HG02798 (cell line): ENCODE measurements at regions not wholly inside any gene's neighbourhood (a gene's known extent, or its start where the extent isn't known, plus 50 kb on each side); places are given as distances from the start of the nearest gene placed in this dataset.

Source experiments
- ATAC-seq: cut with Tn5 transposase; IDR thresholded peaks from one replicate; pipeline ENCODE4 v1.9.1; 2021; ENCODE audit warnings: mild to moderate bottlenecking; ENCODE audit not compliant: unreplicated experiment, poor library complexity

DNA sequence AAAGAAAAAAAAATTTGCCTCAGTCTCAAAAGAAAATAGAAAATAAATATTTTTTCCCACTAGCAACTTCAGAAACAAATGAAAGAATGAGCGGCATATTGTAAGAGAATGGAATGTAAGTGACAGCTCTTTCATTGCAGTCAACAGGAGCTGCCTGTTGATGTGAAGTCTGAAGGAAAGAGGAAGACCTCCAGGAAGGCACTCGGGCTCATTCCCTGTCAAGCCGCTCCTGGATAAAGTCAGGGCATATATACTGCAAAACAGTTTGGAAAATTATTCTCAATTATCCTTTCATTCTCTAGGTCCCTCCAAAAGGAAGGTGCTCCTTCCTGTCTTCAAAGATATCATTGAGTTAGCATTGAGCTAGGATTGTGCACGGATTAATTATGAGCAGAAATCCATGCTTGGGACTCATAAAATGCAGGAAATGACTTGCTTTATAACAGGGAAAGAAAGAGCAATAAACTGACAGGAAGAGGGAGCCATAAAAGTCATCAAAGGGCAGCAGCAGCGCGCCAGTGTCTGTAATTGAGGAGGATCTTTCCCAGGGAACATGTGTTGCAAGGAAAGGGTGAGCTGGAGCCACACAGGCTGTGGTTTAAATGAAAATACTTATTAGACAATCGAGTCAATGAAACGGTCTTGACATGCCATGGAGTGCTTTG lies 218.2 kb downstream of the C6orf118 start:
- no peak for ATAC-seq

DNA sequence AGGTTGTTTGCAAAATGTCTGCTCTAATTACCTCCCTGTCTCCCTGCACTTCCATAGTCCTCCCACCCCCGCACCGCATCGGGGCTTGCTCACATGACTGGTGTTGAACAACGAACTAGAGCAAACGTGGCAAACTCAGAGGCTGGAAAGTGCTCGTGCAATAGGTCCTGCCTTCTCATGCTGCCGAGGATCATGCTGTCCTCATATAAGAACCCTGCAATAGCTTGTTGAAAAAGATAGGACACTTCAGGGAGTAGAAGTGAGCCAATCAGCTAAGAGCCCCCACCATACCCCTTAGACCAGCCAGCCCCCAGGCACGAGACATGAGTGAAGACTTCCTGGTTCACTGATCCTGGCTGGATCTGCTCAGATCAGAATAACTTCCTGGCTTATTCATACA lies 219.2 kb downstream of the C6orf118 start:
- no peak for ATAC-seq

DNA sequence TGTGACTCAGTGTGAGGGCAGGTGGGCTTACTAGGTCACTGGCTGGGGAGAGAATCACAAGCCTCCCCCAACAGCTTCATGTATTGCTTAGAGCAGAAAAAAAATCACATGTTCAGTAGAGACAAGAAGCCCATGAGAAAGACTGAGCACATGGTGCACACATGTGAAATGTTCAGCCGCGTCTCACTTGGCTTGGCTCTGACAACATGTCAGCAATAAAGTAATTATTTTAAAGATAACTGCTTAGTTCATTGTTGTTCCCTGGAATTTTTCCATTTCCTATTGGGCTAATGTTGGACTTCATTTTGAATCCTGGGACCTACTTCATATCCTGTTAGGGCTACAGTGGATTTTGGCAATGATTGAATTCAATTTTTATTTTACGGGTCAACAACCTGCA lies 222.6 kb downstream of the C6orf118 start:
- ATAC-seq: no peak

DNA sequence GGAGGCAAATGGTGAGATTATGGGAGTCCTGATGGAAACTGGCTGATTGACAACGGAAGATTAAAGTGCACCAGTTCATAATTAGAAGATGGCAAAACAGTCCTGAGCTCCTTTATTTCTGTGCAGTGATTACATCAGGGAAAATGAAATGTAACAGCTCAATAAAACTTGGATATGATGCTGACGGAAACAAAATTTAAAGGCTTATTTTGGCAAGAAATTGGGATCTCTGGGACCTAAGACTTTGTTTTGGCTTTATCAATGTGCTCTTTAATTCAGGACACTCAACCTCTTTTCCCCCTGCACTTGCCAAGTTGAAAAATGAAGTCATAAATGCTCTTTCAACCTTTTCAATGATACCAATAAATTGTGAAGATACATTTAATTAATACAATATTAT lies 226.8 kb downstream of the C6orf118 start:
- ATAC-seq: no peak

DNA sequence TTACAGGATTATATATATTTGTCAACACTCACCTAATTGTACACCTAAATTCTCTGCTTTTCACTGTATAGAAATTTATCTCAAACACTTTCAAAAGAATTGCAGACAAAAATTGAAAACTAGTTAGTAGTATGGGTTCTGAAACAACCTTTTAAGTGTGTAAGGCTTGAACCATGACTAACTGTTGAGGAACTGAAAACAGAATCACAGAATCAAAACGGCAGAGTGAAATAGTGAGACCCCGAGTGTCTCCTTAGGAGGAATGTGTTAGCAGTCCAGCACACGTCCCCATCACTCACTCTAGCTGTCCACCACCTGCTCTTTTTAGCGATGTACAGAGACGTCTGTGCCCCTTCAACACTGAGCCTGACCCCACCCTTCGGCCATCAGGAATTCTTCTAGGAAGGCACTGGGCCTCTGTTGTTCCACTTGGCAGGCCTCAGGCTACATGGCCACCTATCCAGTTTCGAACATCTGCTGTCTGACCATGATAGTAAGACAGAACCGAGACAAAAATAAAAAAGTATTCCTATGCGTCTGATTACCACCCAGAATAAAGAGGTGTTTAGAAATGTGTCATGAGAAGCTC lies 227.4 kb downstream of the C6orf118 start:
- no peak for ATAC-seq

DNA sequence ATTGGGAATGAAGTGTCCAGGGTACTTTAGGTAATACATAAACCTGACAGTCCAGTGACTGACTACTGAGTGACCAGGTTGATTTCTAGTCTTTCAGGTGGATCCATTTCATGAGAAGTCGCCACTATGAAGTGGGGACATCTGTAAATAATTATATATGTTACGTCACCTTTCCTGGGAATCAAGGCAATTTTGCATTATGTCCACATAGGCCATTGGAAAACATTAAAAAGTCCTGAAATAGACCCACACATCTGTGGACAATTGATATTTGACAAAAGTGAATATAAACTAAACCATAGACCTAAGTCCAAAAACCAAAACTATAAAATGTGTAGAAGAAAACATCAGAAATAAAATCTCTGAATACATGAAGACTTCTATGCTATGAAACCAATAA lies 231.5 kb downstream of the C6orf118 start:
- no peak for ATAC-seq

DNA sequence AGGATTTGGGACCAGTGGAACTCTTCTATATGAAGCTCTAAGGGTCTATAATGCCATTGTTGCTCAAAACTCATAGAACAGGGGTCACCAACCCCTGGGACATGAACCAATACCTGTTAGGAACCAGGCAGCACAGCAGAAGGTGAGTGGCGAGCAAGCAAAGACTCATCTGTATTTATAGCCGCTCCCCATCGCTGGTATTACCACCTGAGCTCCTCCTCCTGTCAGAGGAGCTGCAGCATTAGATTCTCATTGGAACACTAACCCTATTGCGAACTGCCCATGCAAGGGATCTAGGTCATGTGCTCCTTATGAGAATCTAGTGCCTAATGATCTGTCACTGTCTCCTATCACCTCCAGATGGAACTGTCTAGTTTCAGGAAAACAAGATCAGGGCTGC lies 237.5 kb downstream of the C6orf118 start:
- no peak for ATAC-seq

DNA sequence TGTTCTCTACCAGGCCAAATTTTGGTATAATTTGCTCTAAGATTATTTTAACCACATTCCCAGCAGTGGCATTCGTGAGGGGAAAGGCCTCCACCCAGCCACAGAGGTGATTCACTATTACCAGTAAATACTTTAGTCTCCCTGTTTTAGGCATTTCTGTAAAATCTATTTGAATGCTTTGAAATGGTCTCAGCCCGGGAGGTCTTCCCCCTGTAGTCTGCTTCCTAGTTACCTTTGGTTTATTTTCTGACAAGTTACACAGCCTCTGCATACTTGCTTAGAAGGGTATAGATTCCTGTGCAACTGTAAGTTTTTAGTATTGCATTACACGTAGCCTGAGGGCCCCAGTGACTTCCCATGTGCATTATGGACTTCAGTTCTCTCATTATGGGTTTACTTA lies 248.7 kb downstream of the C6orf118 start:
- ATAC-seq: no peak

DNA sequence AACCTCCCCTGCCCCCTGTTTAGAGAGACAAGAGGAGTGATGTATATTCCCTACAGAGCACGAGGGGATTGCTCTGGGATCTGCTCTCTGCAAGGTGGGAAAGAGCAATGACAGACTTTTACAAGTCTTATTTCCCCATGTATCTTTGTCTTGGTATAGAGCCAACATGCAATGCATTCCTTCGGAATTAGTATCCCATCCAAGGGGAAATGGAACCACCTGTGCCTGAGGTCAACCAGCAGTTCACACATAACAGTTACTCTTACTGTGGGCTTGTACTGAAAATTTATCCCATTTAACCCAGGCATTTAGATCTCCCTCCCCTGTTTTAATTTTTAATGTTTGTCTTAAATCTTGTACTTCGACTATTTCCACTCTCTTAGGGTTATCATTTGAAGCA lies 250.4 kb downstream of the C6orf118 start:
- ATAC-seq: no peak

DNA sequence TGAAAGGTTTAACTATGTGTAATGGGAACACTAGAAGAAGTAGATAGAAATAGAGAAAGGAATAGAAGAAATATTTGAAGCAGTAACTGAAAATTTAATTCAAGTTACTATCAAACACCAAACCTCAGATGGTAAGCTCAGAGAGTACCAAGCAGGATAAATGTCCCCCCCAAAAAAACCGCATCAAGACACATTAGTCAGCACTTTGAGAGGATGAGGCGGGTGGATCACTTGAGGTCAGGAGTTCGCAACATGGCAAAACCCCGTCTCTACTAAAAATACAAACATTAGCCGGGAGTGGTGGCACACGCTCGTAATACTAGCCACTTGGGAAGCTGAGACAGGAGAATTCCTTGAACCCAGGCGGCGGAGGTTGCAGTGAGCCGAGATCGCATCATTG lies 253.1 kb downstream of the C6orf118 start:
- no peak for ATAC-seq

DNA sequence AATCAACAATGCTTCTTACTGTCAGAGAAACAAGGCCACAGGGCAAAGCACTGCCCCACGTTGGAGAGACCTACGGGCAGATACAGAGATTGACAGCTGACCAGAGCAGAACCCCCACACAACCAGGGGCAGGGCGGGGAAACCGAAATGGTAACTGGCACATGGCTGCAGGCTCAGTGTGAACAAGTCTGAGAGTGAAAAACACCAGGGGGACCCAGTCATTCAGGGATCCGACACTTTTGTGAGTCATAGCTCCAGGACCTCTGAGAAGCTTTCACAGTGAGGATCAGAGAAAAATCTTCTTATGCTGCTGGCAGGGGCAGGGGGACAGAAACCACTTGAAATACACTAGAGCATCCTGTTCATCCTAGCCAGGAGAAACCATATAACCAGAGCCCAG lies 254.2 kb downstream of the C6orf118 start:
- no peak for ATAC-seq

DNA sequence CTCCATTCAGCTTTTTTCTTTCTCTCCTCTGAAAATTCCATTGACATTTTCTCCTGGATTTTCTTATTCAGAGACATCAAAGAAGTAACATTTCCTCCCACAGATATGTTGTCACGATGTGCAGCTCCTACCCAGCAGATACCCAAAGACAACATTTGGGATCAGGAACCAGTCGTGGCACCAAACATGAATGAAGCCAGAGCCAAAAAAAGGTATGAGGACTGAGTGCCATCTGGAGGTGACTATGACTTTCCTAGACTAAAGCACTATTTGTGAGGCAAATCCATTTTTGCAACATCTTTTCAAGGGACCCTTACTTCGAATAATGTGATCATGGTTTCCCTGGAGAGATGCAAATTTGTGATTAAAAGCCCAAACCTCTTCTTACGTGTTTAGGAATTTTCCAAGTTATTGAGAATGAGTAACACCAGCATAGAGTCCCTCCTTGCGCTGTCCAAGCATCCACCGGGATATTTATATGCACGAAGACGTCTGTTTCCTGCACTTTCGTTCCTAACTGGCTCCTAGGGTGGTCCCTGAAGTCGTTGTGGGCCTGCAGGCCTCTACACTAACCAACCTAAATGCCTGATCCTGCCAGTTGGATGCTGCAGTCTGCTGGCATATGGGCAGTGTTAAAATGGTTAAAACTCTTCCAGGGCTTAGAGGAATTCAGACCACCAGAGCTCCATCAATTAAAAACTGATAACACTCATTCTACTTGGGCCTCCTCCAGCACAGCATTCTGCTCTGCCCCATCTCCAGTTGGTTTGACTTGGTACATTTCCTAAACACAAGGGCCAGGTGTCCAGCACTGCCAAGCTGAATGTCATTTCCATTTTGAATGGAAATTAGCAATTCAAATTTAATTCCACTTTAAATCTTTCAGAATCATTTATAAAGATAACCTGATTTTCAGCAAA lies 256.6 kb downstream of the C6orf118 start:
- no peak for ATAC-seq

DNA sequence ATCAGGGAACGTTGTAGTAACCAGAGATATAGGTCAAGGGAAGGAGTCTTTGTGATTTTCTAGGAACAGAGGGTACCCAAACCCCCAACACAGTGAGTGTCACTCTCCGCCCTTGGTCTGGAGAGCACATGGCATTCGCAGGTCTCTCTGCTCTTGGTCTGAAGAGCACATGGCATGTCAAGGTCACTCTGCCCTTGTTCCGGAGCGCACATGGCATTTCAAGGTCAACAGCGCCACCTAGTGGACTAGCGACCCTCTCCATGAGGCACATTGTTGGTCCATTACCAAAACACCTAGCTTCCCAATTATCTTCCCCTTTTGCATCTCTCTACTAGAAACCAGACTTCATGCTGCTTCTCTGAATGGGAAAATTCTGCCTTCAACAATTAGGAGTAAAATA lies 260.0 kb downstream of the C6orf118 start:
- ATAC-seq: no peak

DNA sequence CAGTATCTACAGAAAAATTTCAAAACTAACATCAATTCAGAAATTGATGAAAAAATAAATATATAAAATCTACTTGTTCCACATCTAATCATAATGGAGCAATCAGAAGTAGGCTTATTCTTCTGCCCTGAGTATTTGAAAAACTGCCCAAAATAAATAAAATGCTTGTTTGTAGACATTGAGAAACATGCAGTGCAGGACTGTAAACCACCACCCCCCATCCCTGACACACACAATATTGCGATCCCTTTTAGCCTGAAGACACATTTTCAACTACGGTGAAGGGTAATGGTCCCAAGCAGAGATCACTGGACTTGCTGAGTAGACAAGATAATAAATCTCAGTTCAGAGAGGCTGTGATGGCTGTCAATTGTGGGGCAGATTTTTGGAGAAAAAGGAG lies 261.5 kb downstream of the C6orf118 start:
- no peak for ATAC-seq

DNA sequence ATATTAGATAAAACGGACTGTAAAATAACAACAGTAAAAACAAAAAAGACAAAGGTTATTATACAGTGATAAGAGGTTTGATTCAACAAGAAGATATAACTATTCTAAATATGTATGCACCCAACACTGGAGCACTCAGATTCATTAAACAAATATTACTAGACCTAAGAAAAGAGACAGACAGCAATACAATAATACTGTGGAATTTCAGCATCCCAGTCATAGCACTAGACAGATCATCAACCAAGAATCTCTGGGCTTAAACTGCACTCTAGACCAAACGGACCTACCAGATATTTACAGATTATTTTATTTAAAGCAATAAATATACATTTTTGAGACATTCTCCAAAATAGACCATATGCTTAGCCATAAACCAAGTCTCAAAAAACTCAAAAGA lies 263.8 kb downstream of the C6orf118 start:
- no peak for ATAC-seq

DNA sequence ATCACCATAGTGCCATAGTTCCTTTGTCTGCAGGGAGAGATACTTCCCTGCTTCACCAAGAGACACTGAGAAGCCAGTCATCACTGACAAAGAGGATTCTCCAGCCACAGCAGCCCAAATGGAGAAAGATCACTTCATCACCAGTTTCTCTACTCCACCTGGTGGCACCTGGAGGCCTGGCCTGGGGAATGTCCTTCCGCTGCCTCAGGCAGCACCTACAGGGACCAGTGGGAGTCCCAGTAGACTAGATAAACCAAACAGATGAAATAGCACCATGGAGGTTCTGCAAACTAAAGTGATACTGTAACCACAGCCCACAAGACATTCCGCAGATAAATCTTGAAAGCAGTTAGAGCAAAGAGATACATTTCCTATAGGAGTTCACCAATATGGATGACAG lies 266.5 kb downstream of the C6orf118 start:
- ATAC-seq: no peak

DNA sequence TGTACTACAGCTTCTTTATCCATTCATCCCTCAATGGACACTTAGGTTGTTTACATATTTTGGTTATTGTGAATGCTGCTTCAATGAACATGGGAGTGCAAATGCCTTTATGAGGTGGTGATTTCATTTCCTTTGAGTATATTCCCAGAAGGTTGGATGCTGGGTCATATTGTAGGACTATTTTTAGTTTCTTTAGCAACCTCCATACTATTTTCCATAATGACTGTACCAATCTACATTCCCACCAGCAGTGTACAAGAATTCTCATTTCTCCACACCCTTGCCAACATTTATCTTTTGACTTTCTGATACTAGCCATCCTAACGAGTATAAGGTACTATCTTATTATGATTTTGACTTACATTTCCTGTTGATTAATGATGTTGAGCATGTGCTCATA lies 269.0 kb downstream of the C6orf118 start:
- ATAC-seq: no peak

DNA sequence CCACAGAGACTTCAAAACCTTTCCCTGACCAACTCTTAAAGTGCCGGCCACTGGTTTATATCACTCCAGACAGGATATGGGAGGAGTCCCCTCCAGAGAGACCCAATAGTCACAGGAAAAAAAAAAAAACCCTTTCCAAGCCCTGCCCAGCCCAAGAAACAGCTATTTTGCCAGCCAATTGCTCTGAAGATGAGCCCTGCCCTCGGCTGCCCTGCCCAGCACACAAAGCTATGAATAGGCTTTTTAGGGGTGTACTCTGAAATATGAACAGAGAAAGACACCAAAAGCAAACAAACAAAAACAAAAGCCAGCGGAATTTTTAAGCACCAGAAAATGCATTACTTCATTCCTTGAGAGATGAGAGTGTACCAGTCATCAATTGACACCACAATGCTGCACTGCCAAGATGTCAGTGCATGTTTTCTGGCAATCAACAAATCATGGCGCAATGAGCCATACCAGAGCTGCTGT lies 275.1 kb downstream of the C6orf118 start:
- ATAC-seq: no peak

DNA sequence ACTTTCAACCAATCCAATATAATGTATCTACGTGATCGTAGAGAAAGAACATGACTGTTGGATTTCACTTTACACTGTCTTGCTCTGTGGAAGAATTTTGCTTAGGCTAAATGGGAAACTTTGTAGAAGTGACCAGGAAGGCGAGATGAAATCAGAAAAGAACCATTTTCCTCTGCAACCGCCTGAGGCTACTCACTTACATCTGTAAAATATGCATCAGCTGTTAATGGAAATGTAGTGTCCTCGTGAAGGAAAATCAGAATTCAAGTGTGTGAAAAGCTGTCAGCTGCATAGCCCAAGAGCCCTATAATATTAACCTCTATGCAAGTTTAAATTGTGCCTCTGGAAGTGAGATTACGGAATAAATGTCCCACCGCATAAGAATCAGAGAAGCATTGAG lies 277.9 kb downstream of the C6orf118 start:
- no peak for ATAC-seq

DNA sequence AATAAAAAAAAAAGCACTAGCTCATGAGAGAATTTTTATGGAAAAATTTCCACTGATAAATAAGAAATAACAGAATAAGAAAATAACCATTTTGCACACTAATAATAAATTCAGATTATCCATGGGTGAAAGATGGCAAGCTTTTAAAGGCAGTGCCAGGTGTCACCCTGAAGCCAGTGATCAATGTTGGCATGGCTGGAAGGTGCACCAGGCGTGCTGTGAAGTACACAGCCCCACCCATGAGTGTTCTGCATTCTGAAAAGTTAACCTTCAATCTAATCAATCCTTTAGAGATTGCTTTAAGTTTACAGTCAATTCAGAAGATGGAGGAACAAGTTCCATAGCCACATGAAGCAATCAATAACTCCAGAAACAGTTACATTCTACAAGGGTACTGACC lies 284.4 kb downstream of the C6orf118 start:
- ATAC-seq: no peak

DNA sequence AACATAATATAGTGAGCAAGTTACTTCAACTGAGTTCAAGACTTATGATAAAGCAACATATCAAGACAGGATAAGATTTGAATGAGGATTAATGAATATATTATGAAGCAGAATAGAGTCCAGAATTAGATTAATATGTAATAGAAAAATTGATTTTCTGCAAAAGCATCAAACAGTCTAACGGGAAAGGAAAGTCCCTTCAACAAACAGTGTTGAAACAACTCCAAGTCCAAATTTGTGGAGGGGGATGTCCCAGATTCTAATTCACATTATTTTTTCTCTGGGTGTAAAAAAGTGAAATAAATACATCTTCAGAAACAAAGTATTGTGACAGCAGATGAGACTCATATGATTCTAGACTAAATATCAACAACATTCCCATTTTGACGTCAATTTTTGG lies 289.7 kb downstream of the C6orf118 start:
- no peak for ATAC-seq
